Lower leg skin (tissue), 4 donors: ENCODE measurements at regions not wholly inside any gene's neighbourhood (a gene's known extent, or its start where the extent isn't known, plus 50 kb on each side); places are given as distances from the start of the nearest gene placed in this dataset.

Experiments used
- DNase-seq, 2 donors: peaks; one replicate each; pipeline ENCODE4 v3.0.0-alpha.2; 2019; ENCODE audit warnings: low spot score in 2 of 2
- H3K4me3 ChIP-seq: fragments of 200-600 bp; sonication (generic); 2 replicates; pipeline ENCODE4 v1.5.1; 2017; ENCODE audit warnings: mild to moderate bottlenecking, low read depth; ENCODE audit not compliant: poor library complexity, severe bottlenecking
- POLR2A ChIP-seq, 2 donors: fragments of 450-650 bp; IDR thresholded peaks; one replicate each; pipeline ENCODE4 v1.6.1; 2016 to 2017; ENCODE audit warnings: antibody characterized with exemption in 2 of 2, mild to moderate bottlenecking in 1 of 2, moderate library complexity in 1 of 2
- WGBS, 2 donors: methylation state at CpG; one replicate each; pipeline ENCODE4 v1.1.5; 2018; 5-methylcytosine and 5-hydroxymethylcytosine counted together
- intact Hi-C: fragments of 100-400 bp; cut with DNase I; formaldehyde crosslinking; loops from one replicate; pipeline ENCODE4 v1.15.0; 2023; ENCODE audit warnings: low total_unique reads
- TF ChIP-seq, protein P1 (sequence below), 3 donors: fragments of 450-650 bp; IDR thresholded peaks; one replicate each; pipeline ENCODE4 v1.5.1; 2016; ENCODE audit warnings: antibody characterized with exemption in 3 of 3, mild to moderate bottlenecking in 3 of 3, moderate library complexity in 2 of 3

DNA sequence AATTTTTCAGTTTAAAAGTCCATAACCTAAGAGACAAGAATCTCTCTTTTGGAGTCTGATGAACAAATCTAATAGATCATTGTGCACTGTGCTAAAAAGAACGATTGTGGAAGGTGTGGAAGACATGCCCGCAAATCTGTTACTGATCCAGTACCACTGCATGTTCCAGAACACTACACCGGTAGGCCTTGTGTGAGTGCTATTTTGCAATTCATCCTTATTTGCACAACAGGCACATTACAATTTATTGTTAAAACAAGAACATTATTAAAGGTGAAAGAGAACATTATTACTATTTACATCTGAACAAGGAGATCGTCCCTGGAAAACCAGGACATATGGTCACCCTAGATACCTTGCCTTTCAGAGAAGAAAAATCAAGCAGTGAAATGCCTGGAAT is 205.7 kb upstream of the NECTIN3 start:
- TF ChIP-seq, protein P1, sequence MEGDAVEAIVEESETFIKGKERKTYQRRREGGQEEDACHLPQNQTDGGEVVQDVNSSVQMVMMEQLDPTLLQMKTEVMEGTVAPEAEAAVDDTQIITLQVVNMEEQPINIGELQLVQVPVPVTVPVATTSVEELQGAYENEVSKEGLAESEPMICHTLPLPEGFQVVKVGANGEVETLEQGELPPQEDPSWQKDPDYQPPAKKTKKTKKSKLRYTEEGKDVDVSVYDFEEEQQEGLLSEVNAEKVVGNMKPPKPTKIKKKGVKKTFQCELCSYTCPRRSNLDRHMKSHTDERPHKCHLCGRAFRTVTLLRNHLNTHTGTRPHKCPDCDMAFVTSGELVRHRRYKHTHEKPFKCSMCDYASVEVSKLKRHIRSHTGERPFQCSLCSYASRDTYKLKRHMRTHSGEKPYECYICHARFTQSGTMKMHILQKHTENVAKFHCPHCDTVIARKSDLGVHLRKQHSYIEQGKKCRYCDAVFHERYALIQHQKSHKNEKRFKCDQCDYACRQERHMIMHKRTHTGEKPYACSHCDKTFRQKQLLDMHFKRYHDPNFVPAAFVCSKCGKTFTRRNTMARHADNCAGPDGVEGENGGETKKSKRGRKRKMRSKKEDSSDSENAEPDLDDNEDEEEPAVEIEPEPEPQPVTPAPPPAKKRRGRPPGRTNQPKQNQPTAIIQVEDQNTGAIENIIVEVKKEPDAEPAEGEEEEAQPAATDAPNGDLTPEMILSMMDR (IDR thresholded peaks at IDR 0.05) = no peak
- TF ChIP-seq POLR2A (IDR thresholded peaks at IDR 0.05) = no peak
- 84 to 89% methylated on average over 4 of the region's 4 CpGs for WGBS, 2 donors
- intact Hi-C loops = no loop called here
- DNase-seq = no peak
- no peak overlapping the region for H3K4me3 ChIP-seq

DNA sequence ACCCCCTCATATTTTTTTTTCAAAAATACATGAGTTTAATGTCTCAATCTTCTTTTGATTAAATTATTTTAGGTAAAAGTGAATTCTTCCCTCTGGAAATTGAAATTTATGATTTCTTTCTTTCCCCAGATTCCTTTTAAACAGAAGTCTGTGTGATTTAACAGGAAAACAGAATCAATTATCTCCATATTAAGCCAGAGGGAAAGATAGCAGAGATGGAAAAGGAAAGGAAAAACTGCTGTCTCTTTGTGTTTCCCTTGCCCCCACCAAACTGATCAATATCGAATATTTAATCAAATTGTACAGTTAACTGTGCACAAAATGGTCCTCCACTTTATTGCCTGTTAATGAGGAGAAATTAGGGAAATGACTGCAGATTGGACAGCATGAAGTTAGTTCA is 203.5 kb upstream of the NECTIN3 start:
- 70 to 74% methylated on average over 1 of the region's 1 CpG for WGBS, 2 donors
- intact Hi-C loops = no loop called here
- no peak for TF ChIP-seq POLR2A (IDR thresholded peaks at IDR 0.05)
- TF ChIP-seq, protein P1 (IDR thresholded peaks at IDR 0.05) = no peak

DNA sequence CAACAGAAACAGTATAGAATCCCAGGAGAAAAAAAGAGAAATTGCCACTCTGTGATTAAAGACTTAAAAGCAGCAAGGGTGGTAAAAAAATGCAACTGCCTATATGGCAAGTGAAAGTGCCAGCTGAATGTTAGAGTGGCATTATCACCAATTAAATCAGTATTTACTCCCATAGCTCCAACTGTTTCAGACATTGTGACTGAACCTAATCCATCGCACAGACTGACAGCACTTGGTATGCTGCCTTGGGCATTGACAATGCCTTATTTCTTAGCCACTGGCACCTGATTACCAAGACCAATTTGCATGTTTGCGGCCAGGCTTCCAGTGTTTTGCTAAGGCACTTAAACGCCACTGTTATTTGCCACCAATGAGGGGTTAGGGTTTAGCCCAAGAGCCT is 201.9 kb upstream of the NECTIN3 start:
- H3K4me3 ChIP-seq = no peak overlapping the region
- intact Hi-C loops = no loop called here
- DNase-seq = no peak
- TF ChIP-seq POLR2A (IDR thresholded peaks at IDR 0.05) = no peak
- TF ChIP-seq, protein P1 (IDR thresholded peaks at IDR 0.05) = no peak
- 85 to 91% methylated on average over 3 of the region's 3 CpGs for WGBS, 2 donors

More for the DNA sequence above, 203.5 kb upstream of the NECTIN3 start:
- no peak for DNase-seq
- H3K4me3 ChIP-seq = no peak overlapping the region

DNA sequence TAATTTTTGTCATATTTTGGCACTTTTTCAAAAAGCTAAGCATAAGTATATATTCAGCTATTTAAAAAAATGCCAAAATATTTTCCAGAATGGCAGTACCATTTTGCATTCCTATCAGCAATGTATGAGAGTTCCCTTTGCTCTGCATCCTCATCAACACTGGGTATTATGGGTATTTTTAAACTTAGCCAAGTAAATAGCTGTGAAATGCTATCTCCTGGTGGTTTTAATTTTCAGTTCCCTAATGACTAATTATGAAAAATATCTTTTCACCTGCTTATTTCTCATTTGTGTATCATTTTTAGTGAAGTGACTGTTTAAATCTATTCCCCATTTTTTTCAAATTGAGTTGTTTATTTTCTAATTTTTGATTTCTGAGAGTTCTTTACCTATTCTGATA is 199.7 kb upstream of the NECTIN3 start:
- no peak overlapping the region for H3K4me3 ChIP-seq
- intact Hi-C loops = no loop called here
- no peak for DNase-seq
- TF ChIP-seq POLR2A (IDR thresholded peaks at IDR 0.05) = no peak
- TF ChIP-seq, protein P1 (IDR thresholded peaks at IDR 0.05) = no peak

DNA sequence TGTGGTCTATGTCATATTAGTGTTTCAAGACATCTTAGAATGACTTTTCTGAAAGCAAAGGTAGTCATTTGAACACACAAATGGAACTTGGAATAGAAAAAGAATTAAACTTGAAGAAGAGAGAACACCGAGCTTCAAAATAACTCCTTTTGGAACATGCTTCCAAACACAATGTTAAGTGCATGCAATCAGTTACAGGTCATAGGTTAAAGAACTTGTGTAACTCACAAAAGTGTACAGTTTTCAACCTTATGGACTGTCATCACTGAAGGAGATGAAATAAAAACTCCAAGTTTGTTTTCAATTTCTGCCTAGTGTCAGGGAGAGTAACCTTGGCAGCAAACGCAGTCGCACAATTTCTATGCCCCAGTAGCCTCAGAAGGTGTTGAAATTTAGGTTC is 192.9 kb upstream of the NECTIN3 start:
- TF ChIP-seq, protein P1 (IDR thresholded peaks at IDR 0.05) = no peak
- TF ChIP-seq POLR2A (IDR thresholded peaks at IDR 0.05) = no peak
- intact Hi-C loops = no loop called here
- WGBS, 2 donors = 46 to 50% methylated on average over 3 of the region's 3 CpGs
- H3K4me3 ChIP-seq = no peak overlapping the region
- DNase-seq = no peak

DNA sequence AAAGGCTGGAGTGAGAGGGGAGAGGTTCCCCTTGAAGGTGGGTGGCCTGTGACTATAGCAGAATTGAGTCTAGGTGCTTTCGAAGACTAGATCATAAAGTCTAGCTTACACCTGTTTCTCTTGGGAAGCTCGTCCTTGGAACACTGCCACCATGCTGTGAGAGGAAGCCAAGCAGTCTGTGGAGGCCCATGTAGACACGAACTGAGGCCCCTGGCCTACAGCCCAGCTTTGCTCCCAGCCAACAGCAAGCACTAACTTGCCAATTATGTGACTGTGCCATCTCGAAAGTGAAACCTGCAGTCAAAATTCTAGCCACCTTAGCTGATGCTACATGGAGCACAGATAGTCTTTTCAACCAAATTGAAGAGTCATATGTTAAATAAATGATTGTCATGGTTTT is 190.5 kb upstream of the NECTIN3 start:
- 26 to 30% methylated on average over 4 of the region's 4 CpGs for WGBS, 2 donors
- no peak overlapping the region for H3K4me3 ChIP-seq
- intact Hi-C loops = no loop called here
- TF ChIP-seq, protein P1 (IDR thresholded peaks at IDR 0.05) = no peak
- no peak for TF ChIP-seq POLR2A (IDR thresholded peaks at IDR 0.05)
- DNase-seq = peak; percentile 24 to 81
